ENCODE measurements at regions not wholly inside any gene's neighbourhood (a gene's known extent, or its start where the extent isn't known, plus 50 kb on each side); places are given as distances from the start of the nearest gene placed in this dataset.

DNA sequence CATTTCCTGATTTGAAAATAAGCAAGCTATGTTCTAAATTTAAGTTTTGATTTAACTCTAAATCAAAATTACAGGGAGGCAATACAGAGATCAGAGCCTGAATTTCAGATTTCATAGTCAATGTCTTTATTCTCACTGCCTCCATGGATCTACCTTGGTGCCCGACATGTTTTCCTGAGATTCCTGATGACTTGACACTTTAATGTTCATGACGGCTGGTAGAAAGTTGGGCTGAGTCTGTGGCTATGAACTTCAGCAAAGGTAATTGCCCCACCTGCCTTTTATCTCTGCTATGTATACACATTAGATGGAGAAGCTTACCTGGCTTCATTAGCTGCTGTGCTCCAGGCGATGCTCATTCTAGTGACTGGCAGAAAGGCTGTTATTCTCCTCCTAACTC is 1390.5 kb upstream of the CELF4 start:
- Histone ChIP-seq H2AFZ (ENCODE audit: control insufficient read depth, low read depth, low read length) (no peak overlapping the region), H3K79me2 (ENCODE audit: control insufficient read depth, insufficient read depth, low read length) (no peaks in the 10 kb centered on the region), H3K4me3 (no peak overlapping the region), H4K20me1 (ENCODE audit: control insufficient read depth, insufficient read depth) (no peaks in the 10 kb centered on the region), H3K36me3 (ENCODE audit: control insufficient read depth in 2 of 2, insufficient read depth in 2 of 2, low read length in 1 of 2) (no peaks in the 10 kb centered on the region), H3K4me2 (ENCODE audit: control insufficient read depth, insufficient read depth) (no peak overlapping the region), H3K27ac (ENCODE audit: control insufficient read depth, insufficient read depth) (no peak overlapping the region), H3K4me1 (ENCODE audit: control insufficient read depth, insufficient read depth, low read length) (no peaks in the 10 kb centered on the region), H3K9me3 (replicated peaks; ENCODE audit: control insufficient read depth, insufficient read depth, low read length) (no peaks in the 10 kb centered on the region), H3K9ac (ENCODE audit: control insufficient read depth, insufficient read depth, low read length) (no peak overlapping the region), H3K27me3 (replicated peaks in 1 of 2; ENCODE audit: control insufficient read depth in 2 of 2, insufficient read depth in 2 of 2, low read length in 1 of 2) (no peaks in the 10 kb centered on the region)
- intact Hi-C loops (cut with micrococcal nuclease; ENCODE audit: unreplicated experiment) = no loop called here
- in situ Hi-C loops (cut with MboI) = no loop called here
- FAIRE-seq (no peak), ATAC-seq (no peak), DNase-seq (ENCODE audit: low read depth, low spot score) (no peak)
- no TSS peak for BruUV-seq (replicated peaks)
- ChIA-PET CTCF (no interaction called here), SMC1A (ENCODE audit: uncharacterized antibody, unreplicated experiment) (no interaction called here), RAD21 (ENCODE audit: unreplicated experiment) (no interaction called here), POLR2A (no interaction called here)
- WGBS (ENCODE audit: insufficient coverage, insufficient replicate concordance, low lambda C conversion rate, missing lambda C conversion rate) = 82% methylated on average over 3 of the region's 3 CpGs
- no peak for TF ChIP-seq STAT1 (conservative IDR thresholded peaks at IDR 0.05)
- TF ChIP-seq RUNX3 (IDR thresholded peaks at IDR 0.05; ENCODE audit: low read length) = no peak
- TF ChIP-seq NFYB (IDR thresholded peaks at IDR 0.05; ENCODE audit: insufficient read depth, low read depth, low read length) = no peak
- TF ChIP-seq, protein P1, sequence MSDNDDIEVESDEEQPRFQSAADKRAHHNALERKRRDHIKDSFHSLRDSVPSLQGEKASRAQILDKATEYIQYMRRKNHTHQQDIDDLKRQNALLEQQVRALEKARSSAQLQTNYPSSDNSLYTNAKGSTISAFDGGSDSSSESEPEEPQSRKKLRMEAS (IDR thresholded peaks at IDR 0.05; ENCODE audit: low read depth, low read length) = no peak
- no peak for TF ChIP-seq RCOR1 (conservative IDR thresholded peaks at IDR 0.05; ENCODE audit: low read depth, low read length)
- TF ChIP-seq, protein P2, sequence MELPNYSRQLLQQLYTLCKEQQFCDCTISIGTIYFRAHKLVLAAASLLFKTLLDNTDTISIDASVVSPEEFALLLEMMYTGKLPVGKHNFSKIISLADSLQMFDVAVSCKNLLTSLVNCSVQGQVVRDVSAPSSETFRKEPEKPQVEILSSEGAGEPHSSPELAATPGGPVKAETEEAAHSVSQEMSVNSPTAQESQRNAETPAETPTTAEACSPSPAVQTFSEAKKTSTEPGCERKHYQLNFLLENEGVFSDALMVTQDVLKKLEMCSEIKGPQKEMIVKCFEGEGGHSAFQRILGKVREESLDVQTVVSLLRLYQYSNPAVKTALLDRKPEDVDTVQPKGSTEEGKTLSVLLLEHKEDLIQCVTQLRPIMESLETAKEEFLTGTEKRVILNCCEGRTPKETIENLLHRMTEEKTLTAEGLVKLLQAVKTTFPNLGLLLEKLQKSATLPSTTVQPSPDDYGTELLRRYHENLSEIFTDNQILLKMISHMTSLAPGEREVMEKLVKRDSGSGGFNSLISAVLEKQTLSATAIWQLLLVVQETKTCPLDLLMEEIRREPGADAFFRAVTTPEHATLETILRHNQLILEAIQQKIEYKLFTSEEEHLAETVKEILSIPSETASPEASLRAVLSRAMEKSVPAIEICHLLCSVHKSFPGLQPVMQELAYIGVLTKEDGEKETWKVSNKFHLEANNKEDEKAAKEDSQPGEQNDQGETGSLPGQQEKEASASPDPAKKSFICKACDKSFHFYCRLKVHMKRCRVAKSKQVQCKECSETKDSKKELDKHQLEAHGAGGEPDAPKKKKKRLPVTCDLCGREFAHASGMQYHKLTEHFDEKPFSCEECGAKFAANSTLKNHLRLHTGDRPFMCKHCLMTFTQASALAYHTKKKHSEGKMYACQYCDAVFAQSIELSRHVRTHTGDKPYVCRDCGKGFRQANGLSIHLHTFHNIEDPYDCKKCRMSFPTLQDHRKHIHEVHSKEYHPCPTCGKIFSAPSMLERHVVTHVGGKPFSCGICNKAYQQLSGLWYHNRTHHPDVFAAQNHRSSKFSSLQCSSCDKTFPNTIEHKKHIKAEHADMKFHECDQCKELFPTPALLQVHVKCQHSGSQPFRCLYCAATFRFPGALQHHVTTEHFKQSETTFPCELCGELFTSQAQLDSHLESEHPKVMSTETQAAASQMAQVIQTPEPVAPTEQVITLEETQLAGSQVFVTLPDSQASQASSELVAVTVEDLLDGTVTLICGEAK (IDR thresholded peaks at IDR 0.05; ENCODE audit: borderline replicate concordance) = no peak
- TF ChIP-seq, protein P3, sequence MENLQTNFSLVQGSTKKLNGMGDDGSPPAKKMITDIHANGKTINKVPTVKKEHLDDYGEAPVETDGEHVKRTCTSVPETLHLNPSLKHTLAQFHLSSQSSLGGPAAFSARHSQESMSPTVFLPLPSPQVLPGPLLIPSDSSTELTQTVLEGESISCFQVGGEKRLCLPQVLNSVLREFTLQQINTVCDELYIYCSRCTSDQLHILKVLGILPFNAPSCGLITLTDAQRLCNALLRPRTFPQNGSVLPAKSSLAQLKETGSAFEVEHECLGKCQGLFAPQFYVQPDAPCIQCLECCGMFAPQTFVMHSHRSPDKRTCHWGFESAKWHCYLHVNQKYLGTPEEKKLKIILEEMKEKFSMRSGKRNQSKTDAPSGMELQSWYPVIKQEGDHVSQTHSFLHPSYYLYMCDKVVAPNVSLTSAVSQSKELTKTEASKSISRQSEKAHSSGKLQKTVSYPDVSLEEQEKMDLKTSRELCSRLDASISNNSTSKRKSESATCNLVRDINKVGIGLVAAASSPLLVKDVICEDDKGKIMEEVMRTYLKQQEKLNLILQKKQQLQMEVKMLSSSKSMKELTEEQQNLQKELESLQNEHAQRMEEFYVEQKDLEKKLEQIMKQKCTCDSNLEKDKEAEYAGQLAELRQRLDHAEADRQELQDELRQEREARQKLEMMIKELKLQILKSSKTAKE (IDR thresholded peaks at IDR 0.05; ENCODE audit: low read depth, poor library complexity, severe bottlenecking) = no peak
- TF ChIP-seq, protein P4, sequence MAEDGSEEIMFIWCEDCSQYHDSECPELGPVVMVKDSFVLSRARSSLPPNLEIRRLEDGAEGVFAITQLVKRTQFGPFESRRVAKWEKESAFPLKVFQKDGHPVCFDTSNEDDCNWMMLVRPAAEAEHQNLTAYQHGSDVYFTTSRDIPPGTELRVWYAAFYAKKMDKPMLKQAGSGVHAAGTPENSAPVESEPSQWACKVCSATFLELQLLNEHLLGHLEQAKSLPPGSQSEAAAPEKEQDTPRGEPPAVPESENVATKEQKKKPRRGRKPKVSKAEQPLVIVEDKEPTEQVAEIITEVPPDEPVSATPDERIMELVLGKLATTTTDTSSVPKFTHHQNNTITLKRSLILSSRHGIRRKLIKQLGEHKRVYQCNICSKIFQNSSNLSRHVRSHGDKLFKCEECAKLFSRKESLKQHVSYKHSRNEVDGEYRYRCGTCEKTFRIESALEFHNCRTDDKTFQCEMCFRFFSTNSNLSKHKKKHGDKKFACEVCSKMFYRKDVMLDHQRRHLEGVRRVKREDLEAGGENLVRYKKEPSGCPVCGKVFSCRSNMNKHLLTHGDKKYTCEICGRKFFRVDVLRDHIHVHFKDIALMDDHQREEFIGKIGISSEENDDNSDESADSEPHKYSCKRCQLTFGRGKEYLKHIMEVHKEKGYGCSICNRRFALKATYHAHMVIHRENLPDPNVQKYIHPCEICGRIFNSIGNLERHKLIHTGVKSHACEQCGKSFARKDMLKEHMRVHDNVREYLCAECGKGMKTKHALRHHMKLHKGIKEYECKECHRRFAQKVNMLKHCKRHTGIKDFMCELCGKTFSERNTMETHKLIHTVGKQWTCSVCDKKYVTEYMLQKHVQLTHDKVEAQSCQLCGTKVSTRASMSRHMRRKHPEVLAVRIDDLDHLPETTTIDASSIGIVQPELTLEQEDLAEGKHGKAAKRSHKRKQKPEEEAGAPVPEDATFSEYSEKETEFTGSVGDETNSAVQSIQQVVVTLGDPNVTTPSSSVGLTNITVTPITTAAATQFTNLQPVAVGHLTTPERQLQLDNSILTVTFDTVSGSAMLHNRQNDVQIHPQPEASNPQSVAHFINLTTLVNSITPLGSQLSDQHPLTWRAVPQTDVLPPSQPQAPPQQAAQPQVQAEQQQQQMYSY (CRISPR knock-in tag; IDR thresholded peaks at IDR 0.05) = no peak
- no peak for TF ChIP-seq TAF1 (IDR thresholded peaks at IDR 0.05; ENCODE audit: borderline replicate concordance, low read depth, low read length)
- no peak for TF ChIP-seq YY1 (IDR thresholded peaks at IDR 0.05; ENCODE audit: low read depth, low read length)

All from GM12878 (cell line).